ENCODE measurements at regions not wholly inside any gene's neighbourhood (a gene's known extent, or its start where the extent isn't known, plus 50 kb on each side); places are given as distances from the start of the nearest gene placed in this dataset.

GRCh38 chr2:158914731-158915130 lies 53.7 kb upstream of the TANC1 start:
- DNase-seq: no peak
- Mint-ChIP-seq H3K27ac (ENCODE audit: unreplicated experiment) (no peak overlapping the region), H3K9me3 (ENCODE audit: low read depth, unreplicated experiment) (no peaks in the 10 kb centered on the region), H3K27me3 (ENCODE audit: unreplicated experiment) (no peaks in the 10 kb centered on the region), H3K4me1 (ENCODE audit: low read depth, unreplicated experiment) (no peaks in the 10 kb centered on the region), H3K36me3 (ENCODE audit: insufficient read depth, unreplicated experiment) (no peaks in the 10 kb centered on the region), H3K4me3 (ENCODE audit: low read depth, unreplicated experiment) (no peak overlapping the region)
- no TSS peak for BruUV-seq (replicated peaks)
- TF ChIP-seq, protein P1, sequence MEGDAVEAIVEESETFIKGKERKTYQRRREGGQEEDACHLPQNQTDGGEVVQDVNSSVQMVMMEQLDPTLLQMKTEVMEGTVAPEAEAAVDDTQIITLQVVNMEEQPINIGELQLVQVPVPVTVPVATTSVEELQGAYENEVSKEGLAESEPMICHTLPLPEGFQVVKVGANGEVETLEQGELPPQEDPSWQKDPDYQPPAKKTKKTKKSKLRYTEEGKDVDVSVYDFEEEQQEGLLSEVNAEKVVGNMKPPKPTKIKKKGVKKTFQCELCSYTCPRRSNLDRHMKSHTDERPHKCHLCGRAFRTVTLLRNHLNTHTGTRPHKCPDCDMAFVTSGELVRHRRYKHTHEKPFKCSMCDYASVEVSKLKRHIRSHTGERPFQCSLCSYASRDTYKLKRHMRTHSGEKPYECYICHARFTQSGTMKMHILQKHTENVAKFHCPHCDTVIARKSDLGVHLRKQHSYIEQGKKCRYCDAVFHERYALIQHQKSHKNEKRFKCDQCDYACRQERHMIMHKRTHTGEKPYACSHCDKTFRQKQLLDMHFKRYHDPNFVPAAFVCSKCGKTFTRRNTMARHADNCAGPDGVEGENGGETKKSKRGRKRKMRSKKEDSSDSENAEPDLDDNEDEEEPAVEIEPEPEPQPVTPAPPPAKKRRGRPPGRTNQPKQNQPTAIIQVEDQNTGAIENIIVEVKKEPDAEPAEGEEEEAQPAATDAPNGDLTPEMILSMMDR (IDR thresholded peaks at IDR 0.05; ENCODE audit: unreplicated experiment): no peak
- CTCF ChIA-PET: no interaction called here
- intact Hi-C loops (cut with micrococcal nuclease; ENCODE audit: unreplicated experiment): no loop called here

DNA sequence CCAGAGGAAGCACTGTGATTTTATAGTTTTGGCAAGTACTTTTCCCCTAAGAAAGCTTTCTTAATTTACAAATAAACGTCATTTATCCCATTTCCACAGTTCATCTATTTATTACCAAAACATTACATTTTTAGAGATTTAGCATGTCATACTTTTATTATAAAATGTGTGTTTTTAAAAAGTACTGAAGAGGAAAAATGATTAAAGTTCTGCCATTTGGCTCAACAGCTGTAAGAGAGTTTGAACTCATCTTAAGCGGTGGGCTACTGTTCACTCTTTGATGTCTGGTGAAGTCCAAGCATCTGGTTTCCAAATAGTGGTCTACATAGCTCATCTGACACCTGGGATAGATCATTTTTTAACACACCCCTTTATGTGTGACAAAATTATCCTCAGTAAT lies 51.3 kb upstream of the TANC1 start:
- TF ChIP-seq, protein P1 (IDR thresholded peaks at IDR 0.05; ENCODE audit: unreplicated experiment): no peak
- no TSS peak for BruUV-seq (replicated peaks)
- H3K27ac Mint-ChIP-seq (ENCODE audit: unreplicated experiment): no peak overlapping the region
- no peaks in the 10 kb centered on the region for H3K27me3 Mint-ChIP-seq (ENCODE audit: unreplicated experiment)
- intact Hi-C loops (cut with micrococcal nuclease; ENCODE audit: unreplicated experiment): no loop called here
- H3K4me1 Mint-ChIP-seq (ENCODE audit: low read depth, unreplicated experiment): peaks cover 2% of the 10 kb centered on the region
- H3K4me3 Mint-ChIP-seq (ENCODE audit: low read depth, unreplicated experiment): no peak overlapping the region
- no peak for DNase-seq
- CTCF ChIA-PET: interaction anchor here (0.6 kb wide), 1 partner anchor 922 kb away, joined by 3 read pairs; no protein-coding TSS in a partner anchor
- H3K9me3 Mint-ChIP-seq (ENCODE audit: low read depth, unreplicated experiment): no peaks in the 10 kb centered on the region
- no peaks in the 10 kb centered on the region for H3K36me3 Mint-ChIP-seq (ENCODE audit: insufficient read depth, unreplicated experiment)

DNA sequence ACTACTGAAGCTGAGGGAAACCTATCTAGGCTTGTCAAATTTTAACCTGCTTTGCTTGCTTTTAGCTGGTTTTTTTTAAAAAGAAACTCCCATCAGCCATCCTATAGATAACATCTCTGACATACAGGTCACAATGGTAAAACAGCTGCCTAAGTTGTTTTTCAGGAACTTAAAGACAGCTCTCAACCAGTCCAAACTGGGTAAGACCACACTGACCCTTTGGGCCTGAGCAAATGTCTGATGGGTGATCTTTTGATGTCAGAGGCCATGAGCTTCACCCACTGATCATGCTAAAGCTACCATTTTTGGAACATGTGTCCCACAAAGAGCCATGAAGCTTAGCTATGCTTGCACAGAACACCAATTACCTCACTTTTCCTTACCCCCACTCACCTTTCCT lies 50.0 kb upstream of the TANC1 start:
- intact Hi-C loops (cut with micrococcal nuclease; ENCODE audit: unreplicated experiment): no loop called here
- no TSS peak for BruUV-seq (replicated peaks)
- Mint-ChIP-seq H3K27ac (ENCODE audit: unreplicated experiment) (no peak overlapping the region), H3K9me3 (ENCODE audit: low read depth, unreplicated experiment) (no peaks in the 10 kb centered on the region), H3K4me3 (ENCODE audit: low read depth, unreplicated experiment) (no peak overlapping the region), H3K27me3 (ENCODE audit: unreplicated experiment) (no peaks in the 10 kb centered on the region), H3K36me3 (ENCODE audit: insufficient read depth, unreplicated experiment) (no peaks in the 10 kb centered on the region), H3K4me1 (ENCODE audit: low read depth, unreplicated experiment) (peaks cover 15% of the 10 kb centered on the region)
- no peak for DNase-seq
- TF ChIP-seq, protein P1 (IDR thresholded peaks at IDR 0.05; ENCODE audit: unreplicated experiment): no peak
- CTCF ChIA-PET: no interaction called here
